GM19240 (cell line): ENCODE measurements at regions not wholly inside any gene's neighbourhood (a gene's known extent, or its start where the extent isn't known, plus 50 kb on each side); places are given as distances from the start of the nearest gene placed in this dataset.

Experiments used
- DNase-seq: peaks from one replicate; pipeline ENCODE4 v3.0.0; 2011; ENCODE audit warnings: low spot score; ENCODE audit not compliant: insufficient read length

GRCh38 chr13:22001336-22001735, 330.5 kb downstream of the FGF9 start:
- no peak for DNase-seq

DNA sequence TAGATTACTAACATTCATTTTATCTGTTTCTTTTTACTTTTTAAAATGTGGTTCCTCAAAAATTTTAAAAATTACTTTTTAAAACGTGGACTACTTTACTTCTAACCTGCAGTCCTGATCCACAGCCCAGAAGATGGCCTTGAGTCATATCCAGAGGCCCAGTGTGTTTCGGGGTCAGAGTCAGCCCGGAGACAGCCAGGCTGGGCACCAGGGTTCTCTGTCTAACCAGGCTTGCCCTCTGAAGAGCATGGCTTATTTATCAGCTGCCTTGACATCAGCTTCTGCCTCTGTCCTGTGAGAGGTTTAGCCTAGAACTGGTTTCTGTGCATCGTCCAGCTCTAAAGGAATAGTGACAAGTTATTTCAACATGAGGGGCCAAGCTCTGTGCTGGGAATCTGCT, 332.0 kb downstream of the FGF9 start:
- DNase-seq: no peak

GRCh38 chr13:22009500-22009899, 338.6 kb downstream of the FGF9 start:
- DNase-seq: no peak

DNA sequence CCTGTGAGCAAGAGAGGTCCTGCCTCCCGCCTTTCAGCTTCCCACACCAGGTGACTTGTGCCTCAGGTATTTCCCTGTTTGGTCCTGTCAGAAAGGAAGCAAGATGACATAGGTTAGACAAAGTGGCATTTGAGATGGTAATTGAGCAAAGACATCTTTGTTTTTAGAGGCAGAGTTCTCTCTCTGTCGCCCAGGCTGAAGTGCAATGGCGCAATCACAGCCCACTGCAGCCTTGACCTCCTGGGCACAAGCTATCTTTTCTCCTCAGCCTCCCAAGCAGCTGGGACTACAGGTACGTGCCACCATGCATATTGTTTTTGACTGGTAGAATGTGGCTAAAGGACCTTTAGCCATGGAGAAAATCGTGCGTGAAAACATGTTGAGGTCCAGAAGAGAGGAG, 339.1 kb downstream of the FGF9 start:
- DNase-seq: no peak

GRCh38 chr13:22012686-22013085, 341.8 kb downstream of the FGF9 start:
- no peak for DNase-seq

GRCh38 chr13:22014469-22014868, 343.6 kb downstream of the FGF9 start:
- DNase-seq: no peak

- no peak for DNase-seq
Measured at GRCh38 chr13:22017226-22017625, 346.4 kb downstream of the FGF9 start.

- no peak for DNase-seq
Measured at GRCh38 chr13:22018076-22018835, 347.4 kb downstream of the FGF9 start.

DNA sequence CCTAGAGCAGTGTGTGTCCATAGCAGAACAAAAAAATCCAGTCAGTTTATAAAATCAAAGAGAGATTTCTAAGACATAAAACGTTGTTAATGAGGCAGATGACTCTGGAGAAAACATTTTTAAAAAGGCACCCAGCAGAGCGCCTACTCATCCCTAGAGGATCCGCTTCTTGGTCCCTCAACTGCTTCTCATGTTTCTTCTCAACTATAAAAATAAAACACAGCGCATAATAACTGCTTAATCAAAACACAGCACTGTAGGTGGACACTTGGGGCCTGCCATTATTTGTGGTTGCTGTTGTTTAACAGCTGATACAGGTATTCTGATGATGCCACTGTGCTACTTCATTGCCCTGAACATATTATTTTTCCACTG, 347.9 kb downstream of the FGF9 start:
- no peak for DNase-seq

GRCh38 chr13:22024381-22024994, 353.6 kb downstream of the FGF9 start:
- DNase-seq: no peak

GRCh38 chr13:22027566-22027965, 356.7 kb downstream of the FGF9 start:
- no peak for DNase-seq

DNA sequence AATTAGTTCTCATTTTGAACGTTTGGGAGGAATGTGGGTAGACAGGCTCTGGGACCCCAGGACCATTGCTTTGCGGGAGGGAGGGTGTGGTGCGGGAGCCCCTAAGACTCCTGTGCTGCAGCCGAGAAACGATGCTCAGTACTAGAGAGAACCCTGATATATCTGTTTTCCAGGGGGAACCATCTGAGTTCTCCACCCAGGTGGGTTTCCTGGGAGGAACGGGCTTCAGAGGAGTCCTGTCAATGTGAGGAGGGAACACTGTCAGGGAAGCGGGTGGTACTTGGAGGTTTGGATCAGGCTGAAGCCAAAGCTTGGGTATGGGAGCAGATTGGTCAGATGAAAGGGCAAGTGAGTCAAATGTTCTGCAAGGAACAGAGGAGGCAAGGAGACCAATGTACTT, 358.0 kb downstream of the FGF9 start:
- no peak for DNase-seq

- no peak for DNase-seq
Measured at GRCh38 chr13:22030321-22030720, 359.4 kb downstream of the FGF9 start.

DNA sequence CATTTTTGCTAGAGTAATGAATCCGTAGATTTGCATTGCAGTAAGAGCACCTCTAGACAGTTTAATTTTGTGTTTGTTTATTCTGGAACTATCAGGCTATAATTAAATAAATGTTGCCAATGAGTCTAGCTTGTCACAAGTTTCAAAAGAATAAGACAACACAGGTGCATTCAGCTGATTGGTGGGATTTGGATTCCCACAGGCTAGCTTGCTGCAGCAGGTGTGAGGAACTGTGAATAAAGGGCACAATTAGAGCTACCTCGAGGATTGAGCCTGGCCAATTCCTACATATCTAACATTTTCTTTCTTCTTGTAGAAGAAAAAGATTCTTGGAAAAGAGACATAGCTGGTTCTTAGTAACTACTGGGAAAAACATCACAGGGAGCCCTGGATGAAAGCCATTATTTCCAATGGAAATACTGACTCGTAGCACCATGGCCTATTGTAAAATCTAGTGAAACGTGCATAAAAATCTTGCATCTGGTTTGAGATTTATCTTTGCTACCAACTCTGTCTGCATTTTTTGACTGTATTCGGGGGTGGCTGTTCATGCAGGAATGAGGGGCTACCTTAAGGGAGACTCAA, 360.9 kb downstream of the FGF9 start:
- DNase-seq: no peak

DNA sequence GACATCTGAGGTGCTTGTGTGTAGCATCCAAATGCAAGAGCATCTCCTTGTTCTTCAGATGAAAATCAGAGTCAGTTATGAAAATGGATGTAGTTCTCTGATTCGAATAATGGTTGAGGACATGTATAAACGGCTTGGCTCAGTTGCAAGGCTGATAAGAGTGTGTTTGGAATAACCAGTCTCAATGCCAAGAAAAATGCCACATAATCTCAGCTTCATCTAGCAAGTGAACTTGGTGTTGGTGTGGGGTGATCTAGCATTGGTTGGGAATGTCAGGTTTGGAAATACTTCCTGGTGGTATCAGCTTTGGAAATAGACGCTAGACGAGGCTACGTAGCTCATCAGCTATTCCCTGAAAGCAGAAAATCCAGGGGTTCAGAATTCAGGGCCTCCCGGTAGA, 362.0 kb downstream of the FGF9 start:
- DNase-seq: no peak

DNA sequence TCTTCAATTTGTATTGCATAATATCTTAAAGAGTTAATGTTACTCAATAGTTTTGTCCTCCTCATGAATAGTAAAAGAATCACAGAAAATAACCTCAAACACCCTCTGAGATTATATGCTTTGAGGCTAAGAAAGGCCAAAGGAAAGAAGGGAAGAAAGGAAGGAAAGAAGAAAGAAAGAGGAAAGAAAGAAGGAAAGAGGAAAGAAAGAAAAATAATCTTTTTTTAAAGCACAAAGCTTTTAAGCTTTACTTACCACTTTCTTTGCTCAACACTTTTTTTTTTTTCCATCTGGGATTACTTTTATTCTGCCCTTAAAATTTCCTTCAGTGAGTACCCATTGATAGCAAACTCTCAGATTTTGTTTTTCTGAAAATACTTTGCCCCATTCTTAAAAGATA, 369.1 kb downstream of the FGF9 start:
- DNase-seq: no peak

DNA sequence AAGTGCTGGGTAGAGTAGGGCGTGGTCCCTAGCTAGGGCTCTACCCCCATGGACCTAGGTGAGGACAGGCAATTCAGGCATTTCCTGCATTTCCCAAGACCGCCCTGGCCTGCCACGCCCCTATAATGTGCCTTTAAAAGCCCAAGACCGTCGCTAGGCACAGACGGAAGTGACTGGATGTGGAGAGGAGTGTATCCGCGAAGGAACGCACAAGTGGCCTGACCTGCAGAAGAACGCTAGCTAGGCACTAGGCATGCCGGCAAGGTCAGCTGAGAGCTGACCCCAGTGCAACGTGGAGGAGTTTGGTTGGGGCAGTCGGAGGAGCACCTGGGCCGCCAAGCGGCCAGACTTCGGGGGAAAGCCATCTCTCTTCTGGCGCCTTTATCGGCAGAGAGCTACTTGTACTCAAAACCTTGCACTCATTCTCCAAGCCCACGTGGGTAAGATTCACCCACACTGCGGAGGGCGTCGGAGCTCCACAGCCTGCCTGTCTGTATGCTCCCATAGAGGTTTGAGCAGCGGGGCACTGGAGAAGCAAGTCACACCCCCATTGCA, 370.0 kb downstream of the FGF9 start:
- DNase-seq: no peak

DNA sequence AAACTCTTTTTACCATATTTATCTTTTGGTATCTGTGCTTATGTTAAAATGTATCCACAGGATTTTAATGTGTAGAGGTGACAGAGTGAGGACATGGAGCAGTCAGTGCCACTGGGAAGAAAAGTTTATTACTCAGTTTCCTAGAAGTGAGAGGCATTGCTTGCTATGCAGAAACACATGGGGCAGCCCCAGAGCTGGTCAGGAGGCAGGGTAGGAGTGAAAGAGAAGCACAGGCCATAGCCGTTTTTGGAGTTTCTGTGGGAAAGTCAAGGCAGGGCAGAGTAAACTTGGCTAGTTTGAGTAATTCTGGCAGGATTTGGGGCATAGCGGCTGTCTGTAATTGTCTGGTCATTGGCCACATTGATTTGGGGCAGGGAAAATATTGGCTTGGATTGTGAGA, 370.9 kb downstream of the FGF9 start:
- DNase-seq: no peak

- no peak for DNase-seq
Measured at GRCh38 chr13:22047082-22047784, 376.4 kb downstream of the FGF9 start.

GRCh38 chr13:22047785-22048104, 376.9 kb downstream of the FGF9 start:
- DNase-seq: no peak

- DNase-seq: no peak
Measured at GRCh38 chr13:22049384-22049783, 378.5 kb downstream of the FGF9 start.

- no peak for DNase-seq
Measured at GRCh38 chr13:22050951-22051563, 380.2 kb downstream of the FGF9 start.
